A549 (cell line): ENCODE measurements at regions not wholly inside any gene's neighbourhood (a gene's known extent, or its start where the extent isn't known, plus 50 kb on each side); places are given as distances from the start of the nearest gene placed in this dataset.

Experiments
- ATAC-seq, 2 experiments: fragments of 200-7000 bp in 1 of 2; fragments of >200 bp in 1 of 2; cut with Nextera tagmentation in 1 of 2; cut with Tn5 transposase in 1 of 2; 3 replicates each; pipeline versions ENCODE4 v1.8.0 to v1.9.1; 2018 to 2020; ENCODE audit warnings: mild to moderate bottlenecking in 1 of 2, moderate library complexity in 1 of 2
- CTCF ChIA-PET: fragments of 300-600 bp; sonication (Branson Sonifier 250); formaldehyde crosslinking; extraction: SDS; loops from one replicate; lab custom pipeline; 2021; ENCODE audit warnings: antibody characterized with exemption, inconsistent platforms; lab: Yijun Ruan, JAX
- POLR2A ChIA-PET: fragments of 350-600 bp; formaldehyde crosslinking; extraction: SDS; loops from one replicate; lab custom pipeline; 2021; ENCODE audit warnings: antibody characterized with exemption, inconsistent platforms; lab: Yijun Ruan, JAX
- DNase-seq, 2 experiments: peaks; one replicate each; pipeline versions ENCODE4 v3.0.0 to v3.0.0-alpha.2; 2011 to 2016; ENCODE audit warnings: low read depth in 1 of 2, low spot score in 1 of 2
- FAIRE-seq: peaks from 2 replicates; lab custom pipeline; 2011; peaks lifted over from hg19 to GRCh38; lab: Jason Lieb, UNC
- H3K27ac ChIP-seq, 2 experiments: fragments of >200 bp; sonication (Bioruptor Twin); formaldehyde crosslinking; 3 replicates each; pipeline ENCODE4 v1.5.1; 2016 to 2017
- H3K4me1 ChIP-seq: fragments of >200 bp; sonication (Bioruptor Twin); formaldehyde crosslinking; 3 replicates; pipeline ENCODE4 v1.6.1; 2016
- H3K4me2 ChIP-seq: fragments of >200 bp; sonication (Bioruptor Twin); formaldehyde crosslinking; 3 replicates; pipeline ENCODE4 v1.6.1; 2016
- H3K4me3 ChIP-seq: fragments of >200 bp; sonication (Bioruptor Twin); formaldehyde crosslinking; 3 replicates; pipeline ENCODE4 v1.5.1; 2016
- H3K9me3 ChIP-seq: fragments of >200 bp; sonication (Bioruptor Twin); formaldehyde crosslinking; 3 replicates; pipeline ENCODE4 v1.6.1; 2016
- CBX2 ChIP-seq: fragments of 200-600 bp; sonication (generic); IDR thresholded peaks from 2 replicates; pipeline ENCODE4 v1.6.1; 2016; ENCODE audit warnings: low read depth, mild to moderate bottlenecking, borderline replicate concordance
- CHD2 ChIP-seq: fragments of 150-350 bp; IDR thresholded peaks from 2 replicates; pipeline ENCODE4 v1.6.1; 2014; ENCODE audit warnings: low read length; ENCODE audit not compliant: partially characterized antibody
- EHF ChIP-seq: fragments of 250-450 bp; sonication (Bioruptor Pico); IDR thresholded peaks from 2 replicates; pipeline ENCODE4 v1.5.0; 2020; ENCODE audit warnings: mild to moderate bottlenecking
- EP300 ChIP-seq, 2 experiments: fragments of >200 bp; sonication (Bioruptor Twin); formaldehyde crosslinking; IDR thresholded peaks; 2 replicates in 1 of 2; 3 replicates in 1 of 2; pipeline ENCODE4 v1.6.1; 2016 to 2017
- ESRRA ChIP-seq: fragments of 150-350 bp; IDR thresholded peaks from 2 replicates; pipeline ENCODE4 v1.6.1; 2014; ENCODE audit warnings: mild to moderate bottlenecking, low read length, borderline replicate concordance
- HDAC2 ChIP-seq: fragments of 200-600 bp; sonication (generic); IDR thresholded peaks from 2 replicates; pipeline ENCODE4 v1.6.1; 2016
- HES2 ChIP-seq: fragments of >200 bp; sonication (Bioruptor Twin); formaldehyde crosslinking; IDR thresholded peaks from 2 replicates; pipeline ENCODE4 v1.6.1; 2016
- HEYL ChIP-seq: fragments of 250-450 bp; sonication (Bioruptor Pico); IDR thresholded peaks from 2 replicates; pipeline ENCODE4 v1.8.0; 2021; ENCODE audit warnings: mild to moderate bottlenecking, moderate library complexity
- HMGXB4 ChIP-seq: fragments of 250-450 bp; sonication (Bioruptor Pico); IDR thresholded peaks from 2 replicates; pipeline ENCODE4 v1.5.0; 2021; ENCODE audit warnings: mild to moderate bottlenecking, moderate library complexity, borderline replicate concordance
- HOXB5 ChIP-seq: fragments of 250-450 bp; sonication (Bioruptor Pico); IDR thresholded peaks from 2 replicates; pipeline ENCODE4 v1.5.0; 2020; ENCODE audit warnings: mild to moderate bottlenecking, moderate library complexity
- JUNB ChIP-seq: fragments of >200 bp; sonication (Bioruptor Twin); formaldehyde crosslinking; IDR thresholded peaks from 2 replicates; pipeline ENCODE4 v1.6.1; 2016
- KDM1A ChIP-seq: fragments of 200-600 bp; sonication (generic); IDR thresholded peaks from 2 replicates; pipeline ENCODE4 v1.6.1; 2016; ENCODE audit warnings: low read depth, mild to moderate bottlenecking
- KDM5A ChIP-seq: fragments of 200-600 bp; sonication (generic); IDR thresholded peaks from 2 replicates; pipeline ENCODE4 v1.6.1; 2016; ENCODE audit warnings: antibody characterized with exemption, mild to moderate bottlenecking
- MAFK ChIP-seq: fragments of 450-650 bp; IDR thresholded peaks from 2 replicates; pipeline ENCODE4 v1.6.1; 2014; ENCODE audit not compliant: partially characterized antibody
- MAX ChIP-seq: IDR thresholded peaks from 2 replicates; pipeline ENCODE4 v1.6.1; 2012
- NR3C1 ChIP-seq: fragments of >200 bp; sonication (Bioruptor Twin); formaldehyde crosslinking; IDR thresholded peaks from 3 replicates; pipeline ENCODE4 v1.6.1; 2017
- POLR2A ChIP-seq: IDR thresholded peaks from 2 replicates; pipeline ENCODE4 v1.6.1; 2012; ENCODE audit warnings: mild to moderate bottlenecking, low read length
- RAD21 ChIP-seq, 2 experiments: fragments of >200 bp in 1 of 2; sonication (Bioruptor Twin) in 1 of 2; formaldehyde crosslinking in 1 of 2; IDR thresholded peaks in 1 of 2; conservative IDR thresholded peaks in 1 of 2; 2 replicates in 1 of 2; 3 replicates in 1 of 2; pipeline ENCODE4 v1.6.1; 2012 to 2018; ENCODE audit warnings: inconsistent platforms in 1 of 2
- RCOR1 ChIP-seq: fragments of 150-350 bp; IDR thresholded peaks from 2 replicates; pipeline ENCODE4 v1.6.1; 2014; ENCODE audit warnings: antibody characterized with exemption, low read length, low read depth
- TFCP2L1 ChIP-seq: fragments of 250-450 bp; sonication (Bioruptor Pico); IDR thresholded peaks from 2 replicates; pipeline ENCODE4 v1.5.0; 2021; ENCODE audit warnings: mild to moderate bottlenecking
- TP53 ChIP-seq: fragments of 250-450 bp; sonication (Bioruptor Pico); IDR thresholded peaks from 2 replicates; pipeline ENCODE4 v1.5.0; 2021; ENCODE audit warnings: mild to moderate bottlenecking, moderate library complexity
- ZC3H11A ChIP-seq: fragments of 450-650 bp; IDR thresholded peaks from 2 replicates; pipeline ENCODE4 v1.6.1; 2014; ENCODE audit warnings: antibody characterized with exemption, mild to moderate bottlenecking
- WGBS: methylation state at CpG from one replicate; pipeline ENCODE4 v1.1.6; 2017; ENCODE audit errors: missing lambda C conversion rate; 5-methylcytosine and 5-hydroxymethylcytosine counted together
- TF ChIP-seq, protein P1 (sequence below): fragments of 200-600 bp; sonication (generic); IDR thresholded peaks from 2 replicates; pipeline ENCODE4 v1.6.1; 2016; ENCODE audit warnings: antibody characterized with exemption, mild to moderate bottlenecking, moderate library complexity
- TF ChIP-seq, protein P2 (sequence below): fragments of >200 bp; sonication (Bioruptor Twin); formaldehyde crosslinking; IDR thresholded peaks from 3 replicates; pipeline ENCODE4 v1.5.1; 2016

DNA sequence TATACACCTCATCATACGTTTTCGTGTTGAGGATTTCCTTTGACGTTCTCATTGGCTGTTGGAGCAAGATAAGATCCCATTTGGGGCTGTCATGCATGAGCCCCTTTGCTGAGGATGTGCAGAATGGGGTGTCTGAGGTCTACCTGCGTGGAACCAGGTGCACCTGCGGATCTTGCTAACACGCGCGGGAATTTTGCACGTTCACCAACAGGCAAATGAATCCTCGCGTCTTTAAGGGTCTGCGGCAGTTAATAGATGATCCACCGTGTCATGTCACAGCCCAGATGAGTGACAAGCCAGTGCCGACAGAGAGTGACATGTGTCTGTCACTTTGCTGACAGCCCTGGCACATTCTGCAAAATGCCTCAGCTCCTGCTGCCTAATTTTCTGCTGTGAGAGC, 56.3 kb upstream of the SHOX start:
- Histone ChIP-seq H3K4me1 (no peaks in the 10 kb centered on the region), H3K27ac (no peak overlapping the region), H3K4me3 (no peak overlapping the region), H3K9me3 (no peaks in the 10 kb centered on the region), H3K4me2 (no peak overlapping the region)
- TF ChIP-seq NR3C1 (no peak), RAD21 (conservative IDR thresholded peaks at IDR 0.05 in 1 of 2, IDR thresholded peaks at IDR 0.05 in 1 of 2) (no peak), TP53 (CRISPR knock-in tag) (no peak), HDAC2 (no peak), POLR2A (no peak), EP300 (IDR thresholded peaks at IDR 0.05) (no peak), KDM5A (no peak), HES2 (no peak), HOXB5 (no peak), ESRRA (no peak), KDM1A (no peak), MAX (no peak), HEYL (CRISPR knock-in tag) (no peak), RCOR1 (no peak), EHF (CRISPR knock-in tag) (no peak)
- TF ChIP-seq, protein P1, sequence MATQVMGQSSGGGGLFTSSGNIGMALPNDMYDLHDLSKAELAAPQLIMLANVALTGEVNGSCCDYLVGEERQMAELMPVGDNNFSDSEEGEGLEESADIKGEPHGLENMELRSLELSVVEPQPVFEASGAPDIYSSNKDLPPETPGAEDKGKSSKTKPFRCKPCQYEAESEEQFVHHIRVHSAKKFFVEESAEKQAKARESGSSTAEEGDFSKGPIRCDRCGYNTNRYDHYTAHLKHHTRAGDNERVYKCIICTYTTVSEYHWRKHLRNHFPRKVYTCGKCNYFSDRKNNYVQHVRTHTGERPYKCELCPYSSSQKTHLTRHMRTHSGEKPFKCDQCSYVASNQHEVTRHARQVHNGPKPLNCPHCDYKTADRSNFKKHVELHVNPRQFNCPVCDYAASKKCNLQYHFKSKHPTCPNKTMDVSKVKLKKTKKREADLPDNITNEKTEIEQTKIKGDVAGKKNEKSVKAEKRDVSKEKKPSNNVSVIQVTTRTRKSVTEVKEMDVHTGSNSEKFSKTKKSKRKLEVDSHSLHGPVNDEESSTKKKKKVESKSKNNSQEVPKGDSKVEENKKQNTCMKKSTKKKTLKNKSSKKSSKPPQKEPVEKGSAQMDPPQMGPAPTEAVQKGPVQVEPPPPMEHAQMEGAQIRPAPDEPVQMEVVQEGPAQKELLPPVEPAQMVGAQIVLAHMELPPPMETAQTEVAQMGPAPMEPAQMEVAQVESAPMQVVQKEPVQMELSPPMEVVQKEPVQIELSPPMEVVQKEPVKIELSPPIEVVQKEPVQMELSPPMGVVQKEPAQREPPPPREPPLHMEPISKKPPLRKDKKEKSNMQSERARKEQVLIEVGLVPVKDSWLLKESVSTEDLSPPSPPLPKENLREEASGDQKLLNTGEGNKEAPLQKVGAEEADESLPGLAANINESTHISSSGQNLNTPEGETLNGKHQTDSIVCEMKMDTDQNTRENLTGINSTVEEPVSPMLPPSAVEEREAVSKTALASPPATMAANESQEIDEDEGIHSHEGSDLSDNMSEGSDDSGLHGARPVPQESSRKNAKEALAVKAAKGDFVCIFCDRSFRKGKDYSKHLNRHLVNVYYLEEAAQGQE: no peak
- ATAC-seq (no peak), DNase-seq (no peak), FAIRE-seq (no peak)
- ChIA-PET CTCF (no interaction called here), POLR2A (no interaction called here)
- 59% methylated on average over 14 of the region's 14 CpGs for WGBS

DNA sequence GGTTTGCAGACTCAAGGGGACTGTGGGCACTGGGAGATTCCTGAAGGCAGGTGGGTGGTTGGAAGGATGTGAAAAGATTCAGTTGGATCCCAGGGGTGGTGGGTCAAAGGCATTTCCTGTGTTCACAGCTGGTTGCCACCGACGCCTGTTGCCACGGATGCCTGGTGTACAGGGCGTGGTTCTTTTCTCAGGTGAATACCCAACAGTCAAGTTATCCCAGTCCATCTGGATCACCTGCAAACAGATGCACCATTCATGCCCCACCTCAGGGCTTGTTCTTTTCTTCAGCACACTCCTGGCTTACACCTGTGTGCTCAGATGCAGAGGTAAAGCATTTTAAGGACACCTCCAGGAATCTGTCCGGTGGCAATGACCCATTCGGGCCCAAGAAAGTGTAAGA, 55.8 kb upstream of the SHOX start:
- ChIA-PET POLR2A (no interaction called here), CTCF (no interaction called here)
- ATAC-seq (no peak; a peak in 1 of 6 replicates), FAIRE-seq (no peak), DNase-seq (no peak)
- Histone ChIP-seq H3K4me2 (no peak overlapping the region), H3K9me3 (no peaks in the 10 kb centered on the region), H3K27ac (no peak overlapping the region), H3K4me3 (no peak overlapping the region), H3K4me1 (no peaks in the 10 kb centered on the region)
- no peak for TF ChIP-seq RAD21 (conservative IDR thresholded peaks at IDR 0.05 in 1 of 2, IDR thresholded peaks at IDR 0.05 in 1 of 2)
- no peak for TF ChIP-seq ESRRA
- no peak for TF ChIP-seq JUNB
- TF ChIP-seq HMGXB4 (CRISPR knock-in tag): no peak
- no peak for TF ChIP-seq MAFK
- no peak for TF ChIP-seq CHD2
- TF ChIP-seq CBX2: no peak
- TF ChIP-seq, protein P2, sequence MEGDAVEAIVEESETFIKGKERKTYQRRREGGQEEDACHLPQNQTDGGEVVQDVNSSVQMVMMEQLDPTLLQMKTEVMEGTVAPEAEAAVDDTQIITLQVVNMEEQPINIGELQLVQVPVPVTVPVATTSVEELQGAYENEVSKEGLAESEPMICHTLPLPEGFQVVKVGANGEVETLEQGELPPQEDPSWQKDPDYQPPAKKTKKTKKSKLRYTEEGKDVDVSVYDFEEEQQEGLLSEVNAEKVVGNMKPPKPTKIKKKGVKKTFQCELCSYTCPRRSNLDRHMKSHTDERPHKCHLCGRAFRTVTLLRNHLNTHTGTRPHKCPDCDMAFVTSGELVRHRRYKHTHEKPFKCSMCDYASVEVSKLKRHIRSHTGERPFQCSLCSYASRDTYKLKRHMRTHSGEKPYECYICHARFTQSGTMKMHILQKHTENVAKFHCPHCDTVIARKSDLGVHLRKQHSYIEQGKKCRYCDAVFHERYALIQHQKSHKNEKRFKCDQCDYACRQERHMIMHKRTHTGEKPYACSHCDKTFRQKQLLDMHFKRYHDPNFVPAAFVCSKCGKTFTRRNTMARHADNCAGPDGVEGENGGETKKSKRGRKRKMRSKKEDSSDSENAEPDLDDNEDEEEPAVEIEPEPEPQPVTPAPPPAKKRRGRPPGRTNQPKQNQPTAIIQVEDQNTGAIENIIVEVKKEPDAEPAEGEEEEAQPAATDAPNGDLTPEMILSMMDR: no peak
- TF ChIP-seq ZC3H11A: no peak
- TF ChIP-seq TFCP2L1 (CRISPR knock-in tag): no peak
- TF ChIP-seq KDM1A: no peak
- 5% methylated on average over 6 of the region's 6 CpGs for WGBS
